HG03354 (cell line): ENCODE measurements at regions not wholly inside any gene's neighbourhood (a gene's known extent, or its start where the extent isn't known, plus 50 kb on each side); places are given as distances from the start of the nearest gene placed in this dataset.

Experiments
- ATAC-seq: cut with Tn5 transposase; IDR thresholded peaks from one replicate; pipeline ENCODE4 v1.9.1; 2021; ENCODE audit warnings: mild to moderate bottlenecking; ENCODE audit not compliant: unreplicated experiment, poor library complexity, severe bottlenecking

DNA sequence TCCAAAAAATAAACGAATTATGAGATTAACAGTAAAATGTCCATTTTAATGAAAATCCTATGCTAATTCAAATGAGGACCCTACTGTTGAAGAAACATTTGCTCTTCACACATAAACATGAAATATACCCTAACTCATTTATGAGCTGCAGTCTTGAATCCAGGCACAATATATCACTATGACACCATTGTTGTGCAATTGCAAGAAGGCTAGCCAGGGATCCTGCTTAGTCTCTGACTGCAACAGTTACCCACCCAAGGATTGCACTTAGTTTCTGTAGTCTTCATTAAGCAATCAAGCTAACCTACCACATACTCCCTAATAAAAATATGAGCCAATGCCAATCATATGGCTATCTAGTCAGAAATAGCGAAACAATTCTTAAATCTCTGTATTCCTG, 981.0 kb upstream of the FAT3 start:
- no peak for ATAC-seq

DNA sequence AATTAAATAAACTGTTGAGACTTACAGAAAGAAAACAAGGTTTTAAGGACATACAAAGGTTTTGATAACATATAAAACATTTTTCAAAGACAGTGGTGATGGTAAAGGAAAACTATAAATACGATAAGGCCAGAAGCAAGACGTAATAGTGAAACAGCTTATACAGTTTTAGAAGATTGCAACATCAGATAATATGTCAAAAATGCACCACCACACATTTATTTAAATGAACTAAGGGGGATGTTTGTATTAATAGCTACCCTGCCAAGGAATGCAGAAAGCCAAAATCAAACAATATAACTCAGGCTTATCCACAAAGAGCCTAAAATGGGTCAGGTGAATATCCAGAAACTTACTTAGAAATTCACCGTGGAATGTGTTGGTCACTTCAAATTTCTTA, 981.6 kb upstream of the FAT3 start:
- no peak for ATAC-seq

GRCh38 chr11:91241226-91241625, 983.4 kb upstream of the FAT3 start:
- ATAC-seq: no peak

DNA sequence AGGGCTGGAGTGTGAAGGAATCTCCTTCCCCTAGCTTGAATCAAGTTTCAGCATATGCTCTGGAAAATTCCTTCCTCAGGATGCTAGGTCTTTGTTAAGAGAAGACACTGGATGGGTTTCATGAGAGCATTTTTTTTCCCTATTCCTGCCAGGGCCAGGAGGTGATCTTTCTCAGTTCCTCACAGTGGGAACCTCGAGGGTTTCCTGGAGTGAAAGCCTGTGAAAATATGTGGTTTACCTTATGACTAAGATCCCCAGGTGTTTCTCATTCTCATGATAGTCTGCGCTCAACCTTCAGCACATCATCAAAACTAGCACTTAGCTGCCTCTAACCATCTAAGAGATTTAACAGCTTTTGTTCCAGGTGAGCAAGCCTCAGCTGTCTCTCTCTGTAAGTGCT, 985.3 kb upstream of the FAT3 start:
- no peak for ATAC-seq

DNA sequence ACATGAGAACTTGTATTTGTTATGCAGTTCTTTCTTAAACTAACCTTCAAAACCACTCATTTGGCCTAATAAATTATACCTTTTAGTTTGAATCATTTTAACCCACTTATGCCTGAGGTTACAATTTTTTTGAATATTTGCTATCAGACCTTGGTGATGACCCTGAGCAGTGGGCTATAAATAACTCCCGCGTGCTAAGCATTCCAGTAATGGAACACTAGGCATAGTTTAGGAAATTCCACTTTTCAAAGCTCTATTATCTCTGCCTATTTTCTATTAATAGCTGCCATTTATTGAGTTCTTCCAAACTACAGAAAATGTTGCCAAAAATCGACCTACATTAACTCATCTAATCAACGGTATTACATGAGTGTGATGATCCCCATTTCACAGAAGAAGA, 993.4 kb upstream of the FAT3 start:
- ATAC-seq: no peak

- ATAC-seq: no peak
These were observed 994.0 kb upstream of the FAT3 start for GRCh38 chr11:91230647-91231046.

GRCh38 chr11:91222830-91223229, 1000.0 kb upstream of the CHORDC1 start:
- no peak for ATAC-seq

- ATAC-seq: no peak
These were observed 997.8 kb upstream of the CHORDC1 start for GRCh38 chr11:91220476-91221202.

DNA sequence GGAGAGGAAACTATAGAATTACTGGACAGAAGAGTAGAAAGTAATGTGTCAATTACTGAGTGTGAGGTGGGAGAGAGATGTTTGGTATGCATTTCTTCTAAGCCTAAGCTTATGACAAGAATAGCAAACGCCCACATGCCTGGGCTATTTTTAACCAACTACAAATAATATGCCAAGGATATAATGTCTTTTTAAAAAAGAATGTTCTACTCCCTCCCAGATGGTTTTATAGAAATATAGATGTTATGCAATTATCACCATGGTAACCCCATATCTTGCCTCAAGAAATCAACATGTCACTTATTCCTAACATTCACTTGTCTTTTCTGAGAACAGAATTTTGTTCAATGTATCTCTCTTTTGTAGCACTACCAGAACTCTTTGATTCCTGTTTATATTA, 996.7 kb upstream of the CHORDC1 start:
- ATAC-seq: no peak

- no peak for ATAC-seq
These were observed 986.9 kb upstream of the CHORDC1 start for GRCh38 chr11:91209751-91210150.

GRCh38 chr11:91209306-91209705, 986.5 kb upstream of the CHORDC1 start:
- no peak for ATAC-seq

GRCh38 chr11:91199866-91200265, 977.0 kb upstream of the CHORDC1 start:
- ATAC-seq: no peak

DNA sequence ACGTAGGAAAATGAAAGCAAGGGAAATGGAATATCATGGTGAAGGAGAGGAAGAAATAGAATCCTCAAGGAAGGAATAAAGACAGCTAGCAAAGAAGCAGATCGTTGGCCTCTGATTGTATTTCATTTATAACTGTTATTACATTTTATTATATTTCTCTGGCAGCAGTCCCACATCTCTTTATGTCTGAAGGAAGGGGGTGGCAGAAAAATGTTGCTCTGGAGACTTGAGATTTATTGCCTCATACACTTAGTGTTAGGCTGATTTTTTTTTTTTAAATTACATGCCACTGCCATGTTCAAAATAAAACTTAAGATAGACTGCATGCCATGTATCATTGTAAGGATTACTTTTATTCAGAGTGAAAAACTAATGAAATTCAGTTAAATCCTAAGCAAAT, 971.7 kb upstream of the CHORDC1 start:
- no peak for ATAC-seq

DNA sequence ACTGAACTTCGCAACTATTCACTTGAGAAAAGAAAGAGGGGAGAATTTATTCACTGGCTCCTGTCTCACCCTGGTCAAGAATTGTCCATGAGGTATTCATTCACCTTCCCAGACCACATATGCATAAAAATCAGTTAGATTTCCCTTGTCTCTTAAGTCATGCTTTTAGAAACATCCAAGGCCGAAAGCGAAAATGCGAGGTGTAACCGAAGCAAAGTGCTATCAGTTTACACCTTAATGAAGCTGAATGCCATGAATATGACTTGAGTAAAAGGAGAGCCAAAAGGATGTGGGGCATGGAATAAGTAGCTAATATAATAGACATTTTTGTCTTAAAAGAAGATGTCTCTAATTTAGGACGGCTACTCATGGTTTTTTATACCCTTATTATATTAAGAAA, 965.6 kb upstream of the CHORDC1 start:
- no peak for ATAC-seq

DNA sequence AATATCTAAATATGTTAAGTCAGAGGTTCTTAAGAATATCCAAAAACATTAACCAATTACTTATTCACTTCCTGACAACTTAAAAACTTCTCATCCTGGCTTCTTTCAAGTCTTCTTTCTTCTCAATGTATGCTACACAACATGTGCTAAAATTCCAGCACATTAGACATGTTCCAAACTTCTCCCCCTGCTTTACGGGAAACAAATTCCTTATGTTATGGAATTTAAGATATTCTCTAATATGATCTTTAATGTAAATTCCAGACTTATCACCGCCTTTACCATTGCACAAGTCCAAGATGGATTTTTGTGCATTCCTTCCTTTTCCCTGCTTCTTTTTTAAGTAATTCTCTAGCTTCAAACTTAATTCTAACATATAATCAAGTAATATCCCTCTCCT, 964.5 kb upstream of the CHORDC1 start:
- no peak for ATAC-seq

- no peak for ATAC-seq
These were observed 955.5 kb upstream of the CHORDC1 start for GRCh38 chr11:91178366-91178765.

DNA sequence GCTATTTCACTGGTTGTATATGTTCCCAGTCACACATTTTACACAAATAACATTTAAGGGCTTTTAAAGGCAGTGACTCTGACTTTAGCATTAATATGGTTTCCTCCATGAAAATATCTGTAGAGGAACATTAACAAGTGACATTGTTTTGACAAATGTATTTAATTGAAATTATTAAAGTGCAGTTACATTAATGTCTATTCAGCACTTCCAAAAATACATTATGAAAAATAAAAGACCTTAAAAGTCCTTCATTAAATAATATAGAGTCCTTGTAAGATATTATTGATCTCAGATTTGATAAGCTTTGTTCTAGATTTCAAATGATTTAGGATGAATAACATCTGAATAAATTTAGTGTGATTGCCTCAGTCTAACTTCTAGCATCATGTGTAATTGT, 951.9 kb upstream of the CHORDC1 start:
- ATAC-seq: no peak

- no peak for ATAC-seq
These were observed 951.3 kb upstream of the CHORDC1 start for GRCh38 chr11:91174193-91174592.

DNA sequence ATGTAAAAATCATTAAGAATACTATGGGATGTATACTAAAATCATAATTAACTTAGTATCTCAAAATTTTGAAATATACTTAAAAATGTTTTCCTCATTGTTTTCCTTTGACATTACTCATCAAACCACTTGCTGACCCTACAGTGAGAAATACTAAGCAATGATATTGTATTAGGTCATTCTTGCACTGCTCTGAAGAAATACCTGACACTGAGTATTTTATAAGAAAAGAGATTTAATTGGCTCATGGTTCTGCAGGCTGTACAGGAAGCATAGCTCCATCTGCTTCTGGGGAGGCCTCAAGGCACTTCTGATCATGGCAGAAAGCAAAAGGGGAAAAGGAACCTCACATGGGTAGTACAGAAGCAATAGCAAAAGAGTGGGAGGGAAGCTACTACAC, 950.9 kb upstream of the CHORDC1 start:
- ATAC-seq: no peak

DNA sequence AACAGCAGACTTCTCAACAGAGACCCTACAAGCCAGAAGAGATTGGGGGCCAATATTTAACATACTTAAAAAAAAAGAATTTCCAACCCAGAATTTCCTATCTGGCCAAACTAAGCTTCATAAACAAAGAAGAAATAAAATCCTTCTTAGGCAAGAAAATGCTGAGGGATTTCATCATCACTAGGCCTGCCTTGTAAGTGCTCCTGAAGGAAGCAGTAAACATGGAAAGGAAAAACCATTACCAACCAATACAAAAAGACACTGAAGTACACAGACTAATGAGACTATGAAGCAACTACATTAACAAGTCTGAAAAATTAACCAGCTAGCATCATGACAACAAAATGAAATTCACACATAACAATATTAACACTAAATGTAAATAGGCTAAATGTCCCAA, 947.9 kb upstream of the CHORDC1 start:
- no peak for ATAC-seq

DNA sequence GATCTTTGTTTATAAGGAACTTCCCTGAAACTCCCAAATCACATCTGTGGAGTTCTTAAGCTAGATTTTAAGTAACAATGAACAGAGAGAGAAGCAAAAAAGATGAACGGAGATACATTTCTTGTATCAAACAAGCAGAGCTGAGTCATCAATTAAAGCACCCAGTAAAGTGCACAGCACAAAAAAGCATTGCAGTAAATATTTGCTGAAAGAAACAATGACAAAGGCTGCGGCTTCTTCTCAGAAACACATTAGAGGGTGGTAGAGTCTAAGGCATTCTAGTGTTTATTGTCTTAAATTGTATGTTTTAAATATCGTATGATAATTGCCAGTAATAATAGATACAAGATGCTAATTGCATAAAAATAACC, 941.6 kb upstream of the CHORDC1 start:
- ATAC-seq: no peak
